GM21515 (cell line): ENCODE measurements at regions not wholly inside any gene's neighbourhood (a gene's known extent, or its start where the extent isn't known, plus 50 kb on each side); places are given as distances from the start of the nearest gene placed in this dataset.
"Not testable (repeated sequence)": the region's sequence is repeated elsewhere in the genome, so short reads cannot be mapped to it uniquely, and the experiment has no call there.

ENCODE experiments used
- ATAC-seq: cut with Tn5 transposase; IDR thresholded peaks from one replicate; pipeline ENCODE4 v1.9.1; 2021; ENCODE audit not compliant: unreplicated experiment

DNA sequence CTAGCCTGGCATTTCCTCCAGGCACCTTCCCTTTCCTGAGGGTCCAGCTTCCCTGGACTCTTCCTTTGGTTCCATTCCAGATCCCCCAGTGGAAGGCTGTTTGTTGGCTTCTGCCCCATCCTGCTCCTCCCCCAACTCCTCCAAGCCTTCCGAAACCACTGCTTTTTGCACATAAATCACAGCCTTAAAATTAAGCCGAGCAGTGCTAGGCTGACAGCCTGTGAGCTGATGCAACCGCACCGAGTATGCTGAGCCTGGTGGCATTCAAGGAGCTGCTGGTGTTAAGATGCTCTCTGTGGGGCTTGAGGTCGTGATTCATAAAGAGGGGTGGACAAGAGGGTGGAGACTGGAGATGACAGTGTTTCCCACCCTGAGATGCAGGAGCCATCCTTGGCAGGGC is 266.6 kb upstream of the C1orf174 start:
- no peak for ATAC-seq

DNA sequence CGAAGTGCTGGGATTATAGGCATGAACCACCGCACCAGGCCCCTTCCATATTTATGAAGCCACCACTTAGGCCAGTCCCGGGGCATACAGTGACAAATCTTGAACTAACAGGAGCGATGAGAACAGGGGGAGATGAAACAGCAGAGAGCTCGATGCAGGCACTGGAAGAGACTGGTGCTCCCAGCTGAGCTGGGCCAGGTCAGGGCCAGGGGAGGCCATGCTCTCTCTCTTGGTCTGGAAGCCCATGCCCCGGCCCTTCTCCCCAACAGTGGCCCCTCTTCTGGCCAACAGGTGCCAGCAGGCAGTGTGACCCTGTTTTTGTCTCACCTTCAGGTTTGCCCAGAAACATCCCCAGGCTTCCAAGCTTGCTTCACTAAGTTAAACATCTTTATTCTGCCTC is 269.9 kb upstream of the C1orf174 start:
- no peak for ATAC-seq

DNA sequence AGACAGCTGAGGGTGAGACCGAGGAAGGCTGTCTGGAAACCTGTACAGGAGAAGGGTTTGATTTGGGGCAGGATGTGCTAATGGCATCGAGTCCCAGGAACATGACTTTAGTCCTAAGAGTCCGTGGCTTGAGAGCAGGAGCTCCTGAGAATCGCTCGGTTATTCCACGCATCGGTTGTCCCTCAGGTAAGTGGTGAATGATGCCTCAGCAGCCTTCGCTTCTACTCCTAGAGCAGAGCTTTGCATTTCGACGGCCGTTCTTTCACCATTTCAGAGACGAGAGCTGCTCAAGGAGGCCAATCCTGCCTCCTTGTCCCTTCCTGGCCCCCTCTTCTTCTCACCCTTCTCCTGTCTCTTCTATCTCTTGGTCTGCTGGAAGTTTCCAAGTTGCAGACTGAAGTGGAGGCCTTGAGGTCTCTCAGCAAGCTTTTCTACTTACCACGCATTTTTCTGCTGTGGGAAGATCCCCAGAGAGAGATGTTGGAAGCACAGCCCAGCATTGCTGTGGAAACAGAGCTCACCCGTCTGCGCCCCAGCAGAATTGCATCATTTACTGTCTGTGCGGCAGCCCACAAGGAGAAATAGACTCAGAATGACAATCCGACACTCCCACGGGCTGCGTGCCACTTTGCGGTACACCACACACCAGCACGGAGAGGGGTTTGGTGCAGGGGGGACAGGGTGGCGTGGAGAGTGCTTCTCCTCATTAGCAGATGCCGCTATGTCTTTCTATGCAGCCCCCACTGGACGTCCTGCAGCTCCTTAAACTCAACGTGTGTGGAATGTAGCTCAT is 270.7 kb upstream of the C1orf174 start:
- no peak for ATAC-seq

DNA sequence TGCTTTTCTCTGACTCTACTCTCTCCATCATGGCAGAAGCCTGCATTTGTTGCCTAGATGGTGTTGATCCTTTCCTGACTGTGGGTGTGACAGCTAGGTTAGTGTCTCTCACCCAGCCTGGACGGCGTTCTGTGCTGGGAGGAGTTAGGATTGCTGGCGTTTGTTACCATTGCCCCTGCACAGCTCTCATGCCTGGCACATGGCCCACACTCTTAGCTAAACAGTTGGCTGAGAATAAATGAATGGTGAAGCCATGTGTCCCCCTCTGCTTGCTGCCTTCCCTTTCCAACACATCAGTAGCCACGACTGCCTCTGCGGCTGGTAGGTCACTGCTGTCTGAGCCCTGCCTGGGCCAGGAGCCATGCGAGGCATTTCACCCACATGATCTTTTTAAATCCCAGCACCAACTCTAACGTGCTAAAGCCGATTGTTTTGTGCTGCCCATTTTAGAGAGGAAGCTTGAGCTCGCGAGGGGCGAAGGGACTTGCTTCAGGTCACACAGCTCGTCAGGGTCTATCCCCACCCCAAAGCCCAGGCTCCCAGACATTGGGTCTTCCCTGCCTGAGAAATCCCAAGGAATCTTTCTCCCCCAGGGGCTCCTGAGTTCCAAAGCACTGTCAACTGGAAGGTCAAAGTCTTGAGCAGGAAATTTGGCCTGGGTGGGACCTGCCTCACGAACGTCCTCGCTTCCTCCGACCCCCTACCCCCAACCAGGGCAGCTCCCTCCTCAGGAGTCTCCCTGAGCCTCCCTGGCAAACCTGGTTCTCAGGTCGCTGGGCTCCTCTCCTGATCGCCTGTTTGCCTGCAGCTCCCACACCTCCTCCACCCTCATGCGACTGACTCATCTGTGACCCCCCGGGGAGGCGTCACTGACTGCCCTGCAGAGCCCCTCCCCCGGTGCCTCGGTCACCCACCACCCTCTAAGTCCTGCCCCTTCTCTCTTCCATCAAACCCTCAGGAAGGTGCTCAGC is 271.7 kb upstream of the C1orf174 start:
- ATAC-seq: no peak

DNA sequence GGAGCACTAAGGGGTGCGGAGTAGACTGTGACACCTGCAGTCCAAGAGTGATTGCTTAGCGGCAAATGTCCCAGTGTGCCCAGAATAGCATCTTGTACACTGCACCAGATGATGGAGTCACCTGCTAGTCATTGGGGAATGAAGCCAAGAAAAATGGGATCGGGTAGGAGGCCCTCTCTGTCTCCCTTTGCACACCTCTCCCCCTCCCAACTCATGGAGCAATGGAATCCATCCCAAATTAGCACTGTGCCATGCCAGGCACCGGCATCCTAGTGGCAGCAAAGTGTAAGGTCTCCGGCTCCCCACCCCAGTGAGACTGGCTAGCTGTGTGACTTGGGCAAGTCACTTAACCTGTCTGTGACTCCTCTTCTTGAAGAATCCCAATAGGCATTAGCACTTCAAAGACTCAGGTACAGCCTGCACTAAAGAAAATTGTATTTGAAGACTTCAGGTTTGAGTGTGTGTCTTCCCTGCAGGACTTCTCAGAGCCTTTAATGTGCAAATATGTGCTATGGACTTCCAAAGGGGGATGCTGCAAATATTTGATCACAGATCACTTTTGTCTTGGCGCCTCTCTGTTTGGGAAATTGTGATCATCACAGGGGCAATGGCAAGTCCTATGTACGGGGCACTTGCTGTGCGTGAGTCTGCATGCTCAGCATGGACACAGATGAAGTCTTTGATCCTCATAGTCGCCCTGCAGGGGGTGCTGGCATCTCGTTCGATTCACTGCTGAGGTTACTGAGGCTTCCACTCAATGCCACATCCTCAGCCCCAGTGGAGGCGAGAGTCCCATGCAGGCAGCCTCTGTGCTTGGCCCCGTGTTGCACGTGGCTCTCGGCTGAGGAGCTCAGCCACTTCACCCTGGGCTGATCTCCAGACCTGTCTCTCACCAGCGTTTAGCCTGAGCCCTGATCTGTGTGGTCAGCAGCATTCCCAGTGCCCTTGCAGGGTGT is 272.9 kb upstream of the C1orf174 start:
- ATAC-seq: no peak

DNA sequence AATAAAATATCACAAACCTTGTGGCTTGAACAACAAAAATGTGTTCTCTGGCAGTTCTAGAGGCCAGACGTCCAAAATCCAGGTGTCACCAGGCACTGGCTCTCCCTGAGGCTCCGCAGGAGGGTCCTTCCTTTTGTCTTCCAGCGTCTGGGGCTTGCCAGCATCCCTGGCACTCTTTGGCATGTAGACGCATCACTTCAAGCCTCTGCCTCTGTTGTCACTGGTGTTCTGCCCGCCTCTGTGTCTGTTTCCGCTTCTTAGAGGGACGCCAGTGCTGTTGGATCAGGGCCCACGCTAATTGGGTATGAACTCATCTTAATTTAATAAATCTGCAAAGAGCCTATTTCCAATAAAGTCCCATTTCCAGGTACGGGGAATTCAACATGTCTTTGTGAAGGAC is 273.7 kb upstream of the C1orf174 start:
- ATAC-seq: no peak

DNA sequence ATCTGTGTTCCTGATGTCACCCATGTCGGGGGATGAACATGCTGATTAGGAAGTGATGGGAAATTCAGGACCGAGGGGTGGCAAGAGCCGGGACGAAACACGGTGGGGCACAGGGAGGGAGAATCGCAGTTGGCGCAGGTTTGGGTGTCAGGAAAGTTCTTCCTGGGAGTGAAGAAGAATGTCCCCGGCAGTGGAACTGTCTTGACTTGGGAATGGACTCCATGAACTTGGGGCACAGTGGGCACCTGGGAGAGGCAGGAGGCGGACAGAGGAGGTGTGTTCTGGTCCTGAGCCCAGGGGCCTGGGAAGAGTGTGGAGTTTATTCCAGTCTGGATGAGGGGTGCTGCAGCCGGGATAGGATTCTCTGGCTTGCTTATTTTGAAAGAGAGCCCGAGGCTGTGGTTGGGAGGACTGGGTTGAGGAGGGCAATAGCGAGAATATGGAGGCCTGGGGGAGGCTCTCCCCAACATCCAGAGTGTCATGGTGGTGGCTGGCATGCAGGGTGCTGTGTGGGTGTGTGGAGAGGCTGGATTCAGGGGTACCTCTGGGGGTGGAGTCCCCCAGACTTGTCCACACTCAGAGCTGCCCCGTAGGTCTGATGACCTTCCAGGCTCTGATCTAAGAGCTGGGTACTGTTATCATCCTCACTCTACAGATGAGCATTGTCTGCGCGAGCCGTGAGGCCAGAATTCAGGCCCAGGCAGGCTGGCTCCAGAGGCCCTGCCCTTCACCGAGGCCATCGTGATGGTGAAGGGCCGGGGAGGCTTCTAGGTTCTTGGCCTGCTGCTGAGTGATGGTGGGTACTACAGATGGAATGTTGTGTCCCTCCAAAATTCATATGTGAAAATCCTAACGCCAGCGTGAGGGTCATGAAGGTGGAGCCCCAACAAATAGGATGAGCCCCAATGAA is 274.5 kb upstream of the C1orf174 start:
- no peak for ATAC-seq

DNA sequence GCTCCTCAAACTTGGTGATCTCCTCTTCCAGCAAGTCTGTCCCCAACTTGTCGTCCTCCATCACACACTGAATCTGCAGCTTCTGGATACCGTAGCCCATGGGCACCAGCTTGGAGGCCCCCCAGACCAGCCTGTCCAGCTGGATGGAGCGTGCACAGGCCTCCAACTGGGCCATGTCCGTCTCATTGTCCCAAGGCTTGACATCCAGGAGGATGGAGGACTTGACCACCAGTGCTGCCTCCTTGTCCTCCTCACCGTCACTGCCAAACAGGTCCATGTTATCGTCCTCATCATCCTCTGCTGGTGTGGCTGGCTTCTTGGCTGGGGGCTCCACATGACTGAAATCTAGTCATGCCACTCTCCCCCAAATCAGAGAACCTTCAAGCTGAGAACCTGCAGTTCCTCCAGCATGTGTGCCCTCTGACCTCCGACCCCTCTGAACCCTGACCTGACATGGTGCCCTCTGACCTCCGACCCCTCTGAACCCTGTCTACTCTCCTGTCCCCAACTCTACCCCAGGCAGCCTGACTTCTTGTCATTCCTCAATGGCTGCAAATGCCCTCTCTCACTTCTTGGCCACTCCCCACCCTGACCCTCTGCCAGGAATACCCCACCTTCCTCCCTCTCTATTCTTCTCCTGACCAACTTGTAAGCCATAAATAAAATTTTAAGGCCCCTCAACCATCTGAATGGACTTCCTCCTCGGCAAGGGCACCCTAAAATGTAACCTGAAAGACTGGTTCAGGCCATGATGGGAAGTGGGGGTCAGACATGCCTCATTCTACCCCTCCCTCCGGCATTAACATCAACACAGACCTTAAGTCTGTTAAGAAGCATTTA is 275.7 kb upstream of the C1orf174 start:
- ATAC-seq: no peak

DNA sequence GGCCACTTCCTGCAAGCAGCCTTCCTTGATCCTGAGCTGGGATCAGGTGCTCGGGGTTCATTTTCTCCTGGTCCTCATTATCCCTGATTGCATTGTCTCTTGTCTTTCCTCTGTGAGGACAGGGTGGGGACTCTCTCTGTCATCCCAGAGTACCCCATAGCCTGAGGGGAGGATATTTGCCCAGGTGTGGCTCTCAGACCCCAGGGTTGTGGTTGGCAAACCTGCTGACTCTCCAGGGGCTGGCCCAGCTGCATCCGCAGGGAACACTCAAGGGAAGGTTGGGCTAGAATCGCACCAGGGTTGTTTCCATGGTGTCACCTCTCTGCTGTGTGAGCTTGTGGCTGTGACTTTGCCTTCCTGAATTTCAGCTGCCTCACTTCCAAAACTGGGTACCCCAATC is 276.8 kb upstream of the C1orf174 start:
- ATAC-seq: no peak

DNA sequence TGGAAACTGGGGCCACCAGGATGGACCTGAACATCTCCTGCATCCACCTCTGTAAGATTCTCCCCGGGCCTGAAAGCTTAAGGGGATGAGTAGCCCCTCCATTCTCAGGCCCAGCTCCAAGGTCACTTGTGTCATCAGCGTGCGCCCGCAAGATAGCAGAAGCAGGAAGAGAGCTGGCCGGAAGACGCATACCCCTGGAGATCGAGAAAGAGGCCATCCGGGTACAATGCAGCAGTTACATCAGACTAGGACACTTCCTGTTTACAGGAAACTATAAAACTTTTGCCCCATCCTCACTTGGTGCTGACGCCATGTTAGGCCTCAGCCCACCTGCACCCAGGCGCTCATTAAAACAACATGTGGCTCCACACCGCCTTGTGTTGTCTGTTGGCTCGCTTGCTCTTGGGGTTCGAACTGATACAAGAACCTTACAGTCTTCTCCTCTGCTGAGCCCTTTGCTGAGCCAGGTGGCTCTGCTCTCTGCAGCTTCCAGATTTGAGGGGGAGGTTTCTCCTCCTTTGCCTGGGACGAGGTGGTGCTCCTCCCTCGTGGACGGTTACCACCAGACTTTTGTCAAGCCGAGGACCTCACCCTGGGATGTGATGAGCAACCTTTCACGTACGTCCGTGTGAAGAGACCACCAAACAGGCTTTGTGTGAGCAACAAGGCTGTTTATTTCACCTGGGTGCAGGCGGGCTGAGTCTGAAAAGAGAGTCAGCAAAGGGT is 277.5 kb upstream of the C1orf174 start:
- ATAC-seq: no peak

DNA sequence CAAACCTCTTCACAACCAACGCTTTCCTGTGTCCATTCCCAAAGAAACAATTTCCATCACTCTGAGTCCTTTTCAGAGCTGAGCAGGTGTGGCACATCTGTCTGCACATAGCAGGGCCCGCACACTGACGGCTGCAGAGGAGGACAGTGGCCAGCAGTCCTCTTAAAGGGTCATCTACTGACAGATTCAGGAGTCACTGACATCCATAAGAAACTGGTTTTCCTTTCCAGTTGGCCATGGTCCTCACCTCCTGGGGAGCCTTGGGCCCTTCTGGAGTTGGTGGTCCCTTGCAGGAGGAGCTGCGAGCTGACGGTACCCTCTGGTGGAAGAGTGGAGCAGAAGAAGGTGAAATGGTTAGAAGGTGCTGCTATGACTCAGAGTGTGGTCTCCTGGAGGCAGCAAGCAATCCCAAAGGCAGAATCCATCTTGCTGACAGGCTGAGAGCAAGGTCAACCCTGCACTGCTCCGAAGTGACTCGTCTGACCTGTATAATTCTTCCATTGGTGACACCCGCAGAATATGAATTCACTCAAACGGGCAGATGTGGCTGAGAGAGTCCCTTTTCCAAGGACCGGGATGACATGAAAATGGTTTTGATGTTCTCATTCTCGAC is 278.5 kb upstream of the C1orf174 start:
- ATAC-seq: no peak

DNA sequence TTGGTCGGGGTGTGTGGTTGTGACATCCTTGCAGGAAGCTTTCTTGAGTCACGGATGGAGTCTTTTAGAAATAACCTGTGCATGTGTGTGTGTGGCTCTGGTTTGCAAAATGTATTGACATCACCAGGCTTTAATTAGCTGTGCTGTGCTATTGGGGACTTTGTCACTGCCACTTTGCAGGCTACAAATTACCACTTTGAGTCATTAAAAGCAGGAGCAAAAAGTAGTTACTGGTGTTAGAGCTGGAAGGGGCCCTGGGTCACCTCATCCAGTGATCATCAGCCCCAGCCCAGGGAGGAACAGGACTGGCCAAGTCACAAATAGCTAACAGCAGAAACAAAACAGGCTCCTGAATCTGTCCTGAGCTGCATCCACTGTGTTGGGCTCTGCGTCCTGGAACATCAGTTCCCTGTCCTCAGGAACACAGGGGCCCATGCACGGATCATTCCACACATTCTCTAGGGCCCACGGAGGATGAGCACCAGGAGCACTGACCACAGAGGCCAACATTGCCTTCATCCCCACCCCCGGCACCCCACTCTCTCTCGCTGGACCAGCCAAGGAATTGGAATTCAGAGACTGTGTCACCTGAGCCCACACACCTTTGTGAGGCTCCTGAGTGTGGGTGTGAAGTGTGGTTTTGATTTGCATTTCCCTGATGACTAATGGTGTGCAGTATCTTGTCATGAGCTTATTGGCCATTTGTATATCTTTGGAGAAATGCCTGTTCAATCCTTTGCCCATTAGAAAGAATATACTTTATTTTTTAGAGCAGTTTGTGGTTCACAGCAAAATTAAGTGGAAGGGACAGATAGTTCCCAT is 280.1 kb upstream of the C1orf174 start:
- no peak for ATAC-seq

DNA sequence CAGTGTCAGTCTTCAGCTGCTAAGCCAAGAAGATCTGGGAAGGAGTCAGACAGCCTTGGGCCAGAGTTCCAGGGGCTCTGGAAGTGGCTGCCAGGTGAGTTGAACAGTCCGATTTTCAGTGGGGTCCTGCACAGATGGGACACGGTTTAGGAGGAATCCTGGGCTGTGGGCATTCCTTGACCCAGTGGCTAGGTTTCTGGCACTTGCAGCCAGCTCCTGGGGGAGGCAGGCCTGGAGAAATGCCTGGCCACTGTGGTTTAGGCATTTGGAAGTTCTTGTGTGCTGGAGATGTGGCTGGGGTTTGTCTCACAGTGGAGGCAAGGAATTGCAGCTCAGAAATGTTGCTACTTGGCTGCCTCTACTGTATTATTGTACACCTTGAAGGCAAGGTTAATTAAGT is 286.4 kb upstream of the C1orf174 start:
- not testable (repeated sequence) for ATAC-seq

DNA sequence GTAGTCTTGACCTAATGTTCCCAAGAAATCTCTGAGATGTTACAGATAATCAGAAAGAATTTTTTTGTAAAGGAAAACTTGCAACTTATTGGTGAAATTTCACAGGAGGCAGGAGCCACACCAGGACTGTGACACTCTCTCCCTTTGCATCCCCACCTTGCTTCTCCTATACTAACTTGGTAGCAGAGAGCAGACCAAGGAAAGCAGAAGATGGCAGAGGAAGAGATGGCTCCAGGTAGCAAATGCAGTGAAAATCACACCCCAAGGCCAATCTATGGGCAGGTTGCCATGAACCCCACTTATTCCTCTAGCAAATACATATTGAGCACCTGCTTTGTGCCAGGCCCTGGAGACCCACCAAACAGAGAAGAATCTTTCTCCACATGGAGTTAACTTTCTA is 303.4 kb upstream of the C1orf174 start:
- no peak for ATAC-seq

DNA sequence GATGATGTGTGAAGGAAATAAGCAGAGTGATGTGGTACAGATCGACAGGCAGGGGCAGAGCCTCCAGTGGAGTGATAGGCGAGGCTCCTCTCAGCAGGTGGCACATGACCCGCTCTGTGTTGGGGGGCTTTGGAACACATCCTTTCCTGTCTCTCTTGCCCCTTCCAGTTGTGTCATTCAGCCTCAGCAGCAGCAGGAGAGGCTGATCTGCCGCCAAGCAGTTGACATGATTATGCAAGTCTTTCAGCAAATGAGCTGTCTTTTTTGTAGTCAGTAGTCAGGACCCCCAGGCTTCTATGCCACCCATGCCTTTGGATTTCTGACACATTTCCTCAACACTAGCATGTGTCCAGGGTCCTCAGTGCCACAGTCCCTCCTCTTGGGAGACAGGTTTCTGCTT is 307.1 kb upstream of the C1orf174 start:
- ATAC-seq: no peak

DNA sequence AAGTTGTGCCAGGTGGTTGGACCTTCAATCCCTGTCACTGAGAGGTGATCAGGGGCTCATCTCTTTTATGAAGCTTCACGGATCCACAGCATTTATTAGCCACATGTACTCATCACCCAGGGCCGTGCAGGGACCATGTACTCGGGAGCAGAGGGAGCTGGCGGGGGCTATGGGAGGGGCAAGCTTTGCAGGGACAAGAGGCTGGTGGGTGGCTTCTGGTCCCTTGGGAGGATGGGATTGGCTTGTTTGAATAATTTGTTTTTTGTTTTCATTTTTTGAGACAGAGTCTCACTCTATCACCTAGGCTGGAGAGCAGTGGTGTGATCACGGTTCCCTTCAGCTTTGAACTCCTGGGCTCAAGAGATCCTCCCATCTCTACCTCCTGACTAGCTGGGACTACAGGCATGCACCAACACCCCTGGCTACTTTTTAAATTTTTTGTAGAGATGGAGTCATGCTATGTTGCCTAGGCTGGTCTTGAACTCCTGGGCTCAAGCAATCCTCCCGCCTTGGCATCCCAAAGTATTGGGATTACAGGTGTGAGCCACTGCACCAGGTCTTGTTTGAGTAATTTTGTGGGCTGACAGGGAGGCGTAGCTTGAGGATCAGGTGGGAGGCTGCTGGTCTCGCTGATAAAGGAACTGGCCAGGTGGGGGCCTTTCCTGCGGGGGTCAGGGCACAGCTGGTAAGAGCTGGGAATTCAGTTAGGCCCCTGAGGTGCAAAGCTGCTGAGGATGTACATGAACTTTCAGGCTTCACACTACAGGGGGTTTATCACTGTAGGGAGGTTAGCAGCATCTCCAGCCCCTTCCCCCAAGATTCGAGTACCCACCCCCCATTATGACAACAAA is 308.0 kb upstream of the C1orf174 start:
- no peak for ATAC-seq
